GM19372 (cell line): ENCODE measurements at regions not wholly inside any gene's neighbourhood (a gene's known extent, or its start where the extent isn't known, plus 50 kb on each side); places are given as distances from the start of the nearest gene placed in this dataset.
"Not testable (repeated sequence)": the region's sequence is repeated elsewhere in the genome, so short reads cannot be mapped to it uniquely, and the experiment has no call there.

Experiments used
- ATAC-seq: cut with Tn5 transposase; IDR thresholded peaks from one replicate; pipeline ENCODE4 v1.9.1; 2021; ENCODE audit warnings: mild to moderate bottlenecking, low read depth, moderate library complexity; ENCODE audit not compliant: unreplicated experiment

DNA sequence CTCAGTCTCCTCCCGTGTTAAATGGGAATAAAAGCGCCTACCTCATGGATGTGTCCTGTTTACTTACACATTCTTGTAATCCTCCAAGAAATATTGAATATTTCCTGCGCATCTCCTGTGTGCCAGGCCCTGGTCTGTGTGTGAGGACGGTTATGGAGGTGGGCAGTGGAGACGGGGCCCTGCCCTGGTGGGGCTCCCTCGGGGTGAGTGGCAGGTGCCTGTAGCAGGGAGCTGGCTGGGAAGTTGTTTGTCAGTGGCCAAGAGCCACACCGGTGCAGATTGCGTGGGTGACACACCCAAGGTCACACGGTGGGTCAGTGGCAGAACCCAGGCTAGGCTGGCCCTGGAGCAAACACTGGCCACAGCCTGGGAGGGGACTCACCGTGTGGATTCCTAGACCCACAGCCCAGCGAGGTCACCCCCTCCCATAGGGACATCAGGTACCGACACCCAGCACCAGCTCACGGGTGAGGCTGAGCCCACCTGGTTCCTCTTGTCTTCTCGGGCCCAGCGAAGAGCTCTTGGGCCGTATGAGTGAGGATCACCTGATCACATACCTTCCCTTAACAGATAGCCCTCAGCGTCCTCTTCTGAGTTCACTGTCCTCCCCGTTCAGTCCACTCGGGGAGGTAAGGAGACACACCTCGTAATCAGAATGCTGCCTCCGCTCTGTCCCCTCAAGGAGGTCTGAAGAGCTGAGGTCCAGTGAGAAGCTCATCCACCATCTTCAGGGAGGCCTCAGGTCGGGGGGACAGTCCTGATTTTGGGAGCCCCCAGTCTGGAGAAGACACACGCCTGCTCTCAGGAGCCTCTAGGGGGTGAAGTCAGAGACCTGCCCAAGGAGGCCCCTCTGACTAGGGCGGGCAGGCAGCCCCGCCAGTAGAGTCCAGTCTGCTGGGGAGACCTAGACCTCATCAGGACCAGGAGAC, 349.6 kb downstream of the MATN1 start:
- ATAC-seq: no peak

DNA sequence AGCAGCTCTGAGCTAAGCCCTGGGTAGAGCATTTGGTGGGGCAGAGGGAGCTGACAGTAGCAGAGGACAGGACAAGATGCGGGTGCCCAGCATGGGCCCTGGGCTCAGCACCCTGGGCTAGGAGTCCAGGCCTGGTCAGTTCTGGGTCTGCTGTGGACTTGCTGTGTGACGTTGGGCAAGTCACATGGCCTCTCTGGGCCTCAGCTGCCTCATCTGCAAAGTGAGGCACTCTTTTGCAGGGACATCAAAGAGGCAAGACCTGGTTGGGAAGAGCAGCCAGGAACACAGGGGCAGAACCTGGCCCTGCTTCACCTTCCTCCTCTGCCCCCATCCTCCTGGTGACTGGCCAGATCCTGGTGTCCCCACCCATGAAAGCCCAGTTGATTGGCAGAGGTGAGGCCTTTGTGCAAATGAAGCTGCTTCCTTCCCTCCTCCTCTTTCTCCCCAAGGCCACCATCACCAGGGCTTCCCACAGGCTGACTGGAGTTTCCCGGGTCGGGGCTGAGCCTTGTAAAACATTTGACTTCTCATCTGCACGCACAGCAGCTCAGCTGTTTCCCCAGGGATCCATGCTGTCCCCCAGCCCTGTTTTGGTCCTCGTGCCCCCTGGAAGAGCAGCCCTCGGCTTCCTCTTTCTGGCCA, 350.5 kb downstream of the MATN1 start:
- no peak for ATAC-seq

DNA sequence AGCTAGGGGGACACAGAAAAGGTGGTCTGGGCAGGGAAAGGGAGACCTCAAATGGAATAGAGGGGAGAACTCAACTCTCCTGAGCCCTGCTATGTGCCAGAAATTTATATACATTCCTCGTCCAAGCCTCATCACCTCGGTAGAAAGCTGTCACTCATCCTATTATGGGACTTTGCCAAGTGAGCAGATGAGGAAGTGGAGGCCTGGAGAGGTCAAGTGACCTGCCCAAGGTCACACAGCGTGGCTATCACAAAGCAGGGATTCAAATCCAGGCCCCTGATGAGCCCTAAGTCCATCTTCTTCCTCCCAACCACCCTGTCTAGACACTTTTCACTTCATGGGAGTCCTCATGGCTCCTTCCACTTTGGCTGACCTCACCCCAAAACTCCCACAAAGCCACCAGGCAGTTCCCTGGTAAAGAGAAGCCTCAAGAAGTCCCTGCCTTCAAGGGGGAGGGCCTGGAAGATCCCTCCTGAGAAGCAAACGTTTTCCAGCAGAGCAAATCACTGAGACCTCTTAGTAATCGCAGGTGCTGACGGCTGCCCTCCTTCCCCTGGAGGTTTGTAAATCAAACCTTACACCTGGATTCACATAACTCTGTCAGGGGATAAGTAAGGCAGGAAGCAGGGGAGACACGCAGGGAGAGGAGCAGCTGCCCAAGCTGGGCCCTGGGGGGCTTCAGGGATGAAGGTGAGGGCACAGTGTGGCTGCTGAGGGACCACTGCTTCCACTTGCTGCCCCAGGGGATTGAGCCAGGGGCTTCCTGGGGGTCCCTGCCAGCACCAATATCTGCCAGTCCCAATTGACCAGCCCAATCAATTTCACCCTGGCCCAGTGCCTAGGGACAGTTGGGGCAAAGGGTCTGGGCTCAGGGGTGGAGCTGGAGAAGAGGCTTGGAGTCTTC, 351.2 kb downstream of the MATN1 start:
- ATAC-seq: no peak

DNA sequence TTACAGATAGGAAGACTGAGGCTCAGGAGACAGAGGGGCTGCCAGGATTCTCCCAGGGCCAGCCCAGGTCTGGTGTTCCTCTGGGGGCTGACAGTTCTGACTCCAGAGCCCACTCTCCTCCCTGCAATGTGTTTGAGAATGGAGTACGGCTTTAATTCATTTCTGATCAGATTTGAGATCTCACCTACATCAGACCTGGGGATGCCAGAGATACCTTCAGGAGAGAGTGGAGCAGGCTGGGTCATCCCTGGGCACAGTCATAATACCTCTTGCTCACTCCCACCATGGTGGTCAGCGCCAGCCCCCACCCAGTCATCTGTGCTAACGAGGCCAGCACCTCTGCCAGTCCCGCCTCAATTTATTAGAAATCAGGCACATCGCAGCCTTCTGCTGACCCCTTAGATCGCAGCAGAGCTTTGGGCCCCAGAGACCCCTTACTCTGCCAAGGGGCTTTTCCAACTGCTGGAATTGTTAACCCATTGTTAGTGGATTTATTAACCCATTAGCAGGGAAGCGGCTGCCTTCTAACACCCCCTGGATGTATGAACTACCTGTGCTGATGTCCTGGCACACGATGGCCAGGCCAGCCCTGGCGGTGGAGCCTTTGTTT, 352.1 kb downstream of the MATN1 start:
- no peak for ATAC-seq

DNA sequence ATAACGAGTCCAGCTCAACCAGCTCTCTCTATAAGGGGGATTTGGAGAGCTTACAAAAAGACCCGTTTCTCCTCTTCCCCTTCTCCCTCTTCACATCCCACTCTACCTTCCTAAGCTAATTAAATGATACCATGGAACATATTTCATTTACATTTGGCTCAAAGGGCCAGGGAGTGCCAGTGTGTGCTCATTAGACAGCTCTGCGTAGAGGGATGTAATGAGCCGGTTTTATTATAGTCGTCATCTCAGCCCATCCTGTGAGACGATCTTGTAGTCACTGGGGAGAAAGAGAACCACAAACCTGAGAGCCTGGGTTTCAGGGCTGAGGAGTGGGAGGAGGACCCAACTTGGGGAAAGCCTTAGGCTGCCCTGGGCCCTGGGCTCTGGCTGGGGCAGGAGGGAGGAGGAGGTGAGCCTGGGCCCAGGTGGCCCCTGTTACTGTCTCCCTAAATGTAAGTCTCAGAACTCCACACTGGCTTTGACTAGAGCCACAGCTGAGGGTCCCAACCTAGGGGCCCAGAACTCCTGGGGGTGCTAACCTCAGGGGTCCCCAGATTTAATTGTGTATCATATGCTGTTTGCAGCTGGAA, 354.6 kb downstream of the MATN1 start:
- no peak for ATAC-seq

DNA sequence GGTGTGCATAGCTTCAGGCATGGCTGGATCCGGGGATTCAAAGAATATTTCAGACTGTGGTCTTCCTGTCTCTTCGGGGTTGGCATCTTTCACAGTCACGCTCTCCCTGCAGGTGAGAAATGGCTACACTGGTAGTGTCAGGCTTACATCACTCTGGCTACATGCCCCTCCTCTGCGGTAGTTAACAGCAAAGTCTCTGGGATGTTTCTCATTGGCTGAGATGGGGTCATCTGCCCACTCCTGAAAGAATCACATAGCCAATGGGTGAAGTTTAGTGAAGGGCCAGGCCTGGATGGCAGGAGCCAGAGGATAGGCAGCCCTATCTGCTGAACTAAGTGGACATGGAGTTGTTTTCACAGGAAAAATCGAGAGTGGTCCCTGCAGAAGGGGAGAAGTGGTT, 356.5 kb downstream of the MATN1 start:
- ATAC-seq: no peak

DNA sequence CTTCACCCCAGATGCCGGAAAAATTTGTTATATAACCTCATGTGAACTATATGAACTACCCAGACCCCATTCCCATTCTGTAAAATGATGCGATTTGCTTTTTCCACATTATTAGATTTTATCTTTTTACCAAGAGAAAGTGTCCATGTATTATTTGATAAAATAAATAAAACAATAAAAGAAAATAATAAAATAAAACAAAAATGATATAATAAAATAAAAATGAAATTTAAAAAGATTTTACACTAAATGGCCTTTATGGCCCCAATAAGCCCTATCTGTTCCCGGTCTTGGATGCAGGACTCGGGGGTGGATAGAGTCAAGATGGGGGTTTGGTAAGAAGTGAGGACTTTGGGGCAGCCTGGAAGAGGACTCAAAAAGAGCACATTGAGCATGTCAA, 357.2 kb downstream of the MATN1 start:
- ATAC-seq: no peak

DNA sequence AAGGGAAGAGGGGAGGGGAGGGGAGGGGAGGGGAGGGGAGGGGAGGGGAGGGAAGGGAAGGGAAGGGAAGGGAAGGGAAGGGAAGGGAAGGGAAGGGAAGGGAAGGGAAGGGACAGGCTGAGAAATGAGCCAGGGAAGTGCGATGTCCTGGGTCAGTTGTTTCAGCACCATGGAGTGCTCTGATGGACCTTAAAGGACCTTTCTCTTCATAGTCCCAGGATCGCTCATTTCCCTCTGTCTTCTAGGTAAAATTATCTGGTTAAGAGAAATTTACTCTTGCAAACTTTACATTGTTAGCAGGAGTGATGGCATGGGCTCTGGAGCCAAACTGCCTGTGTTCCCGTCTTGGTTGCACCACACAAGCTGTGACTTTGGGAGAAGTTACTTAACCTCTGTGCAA, 357.8 kb downstream of the MATN1 start:
- no peak for ATAC-seq

DNA sequence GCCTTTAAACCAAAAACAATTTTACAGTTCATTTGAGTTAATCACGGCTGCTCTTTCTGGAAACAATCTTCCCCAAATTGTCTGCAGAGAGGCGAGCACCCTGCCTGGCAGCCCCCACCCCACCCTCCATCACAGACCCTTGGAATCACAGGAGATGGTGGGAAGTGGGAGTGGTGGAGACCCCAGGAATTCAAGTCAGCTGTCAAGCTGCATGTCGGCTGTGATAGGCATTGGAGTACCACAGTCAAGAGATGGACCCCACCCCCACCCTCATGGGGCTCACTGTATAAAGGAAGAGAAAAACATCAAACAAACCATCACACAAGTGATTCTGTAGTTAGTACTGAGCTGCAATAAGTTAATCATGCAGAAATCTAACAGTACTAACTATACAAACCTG, 360.4 kb downstream of the MATN1 start:
- ATAC-seq: no peak

DNA sequence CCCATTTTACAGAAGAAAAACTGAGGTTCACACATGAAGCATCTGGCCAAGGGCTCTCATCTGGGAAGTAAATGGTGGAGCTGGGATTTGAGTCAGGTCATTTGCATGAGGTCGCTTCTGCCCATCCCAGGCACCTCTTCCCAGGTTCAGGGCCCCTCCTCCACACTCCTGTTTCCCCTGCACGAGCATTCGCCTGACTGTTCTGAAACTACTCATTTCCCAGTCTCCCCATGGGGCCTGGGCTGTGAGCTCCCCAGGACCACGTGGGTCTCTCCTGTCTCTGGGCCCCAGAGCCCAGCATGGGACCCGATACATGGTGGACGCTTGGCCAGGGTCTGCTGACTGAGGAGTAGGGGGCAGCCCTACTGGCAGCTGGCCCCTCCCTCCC, 360.8 kb downstream of the MATN1 start:
- ATAC-seq: no peak

DNA sequence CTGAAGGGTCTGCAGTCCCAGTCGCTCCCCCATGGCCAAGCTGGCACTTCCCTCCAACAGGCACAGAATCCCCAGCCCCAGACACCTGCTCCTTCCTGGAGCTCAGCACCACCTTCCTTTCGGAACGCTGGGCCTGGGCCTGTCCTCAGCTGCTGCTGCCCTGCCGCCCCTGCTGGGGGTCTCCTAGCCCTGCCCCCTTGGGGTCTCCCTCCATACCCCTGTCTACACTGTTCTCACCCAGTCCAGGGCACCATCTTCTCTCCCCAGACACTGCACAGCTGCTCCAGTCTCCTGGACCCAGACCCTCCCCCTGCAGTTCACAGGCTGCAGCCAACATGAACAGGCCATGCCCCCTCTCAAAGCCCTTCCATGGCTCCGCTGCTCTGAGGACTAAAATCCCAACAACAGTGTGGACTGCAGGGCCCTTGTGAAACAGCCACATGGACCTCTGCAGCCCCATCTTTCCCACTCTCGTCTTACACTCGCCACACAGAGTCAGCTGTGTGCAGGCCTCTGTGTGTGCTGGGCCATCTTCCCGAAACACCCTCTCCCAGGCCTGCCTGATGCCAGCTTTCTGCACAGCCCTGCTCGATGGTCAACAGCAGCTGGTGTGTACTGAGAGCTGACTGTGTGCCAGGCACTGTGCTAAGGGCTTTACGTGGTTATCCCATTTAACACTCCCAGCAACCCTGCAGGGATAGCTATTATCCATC, 361.3 kb downstream of the MATN1 start:
- ATAC-seq: not testable (repeated sequence)

DNA sequence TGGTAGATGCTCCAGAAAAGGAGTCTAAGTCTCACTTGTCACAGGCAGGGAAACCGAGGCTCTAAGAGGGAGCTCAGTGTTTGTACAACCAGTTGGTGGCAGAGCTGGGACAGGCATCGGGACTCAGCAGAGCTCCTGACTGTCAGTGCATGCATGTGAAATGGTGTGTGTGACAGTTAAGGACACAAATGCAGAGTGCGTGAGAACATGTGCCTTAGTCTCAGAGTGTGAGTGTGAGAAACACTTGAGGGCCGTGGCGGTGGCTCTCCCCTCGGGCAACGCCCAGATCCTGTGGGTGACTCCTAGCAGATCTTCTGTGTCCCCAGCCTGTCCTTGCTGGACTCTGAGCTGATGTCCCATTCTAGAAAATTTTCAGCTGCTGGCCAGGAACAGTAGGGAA, 362.6 kb downstream of the MATN1 start:
- no peak for ATAC-seq

DNA sequence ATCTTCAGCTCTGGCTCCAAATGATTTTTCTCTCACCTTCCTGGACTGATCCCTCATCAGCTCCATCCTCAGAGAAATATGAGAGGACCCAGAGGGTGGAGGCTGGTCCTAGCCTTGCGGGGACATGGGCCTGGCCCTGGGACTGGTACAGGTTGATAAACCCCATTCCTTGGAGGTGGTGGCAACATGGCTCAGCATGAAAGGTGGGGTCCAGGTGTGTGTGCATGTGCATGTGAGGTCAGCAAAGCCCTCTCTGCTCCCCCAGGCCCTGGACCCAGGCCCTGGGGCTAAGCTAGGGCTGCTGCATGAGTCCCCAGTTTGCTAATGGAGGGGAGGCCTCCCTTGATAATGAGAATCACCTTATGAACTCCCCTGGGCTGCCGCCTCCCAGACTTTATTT, 363.1 kb downstream of the MATN1 start:
- ATAC-seq: no peak

DNA sequence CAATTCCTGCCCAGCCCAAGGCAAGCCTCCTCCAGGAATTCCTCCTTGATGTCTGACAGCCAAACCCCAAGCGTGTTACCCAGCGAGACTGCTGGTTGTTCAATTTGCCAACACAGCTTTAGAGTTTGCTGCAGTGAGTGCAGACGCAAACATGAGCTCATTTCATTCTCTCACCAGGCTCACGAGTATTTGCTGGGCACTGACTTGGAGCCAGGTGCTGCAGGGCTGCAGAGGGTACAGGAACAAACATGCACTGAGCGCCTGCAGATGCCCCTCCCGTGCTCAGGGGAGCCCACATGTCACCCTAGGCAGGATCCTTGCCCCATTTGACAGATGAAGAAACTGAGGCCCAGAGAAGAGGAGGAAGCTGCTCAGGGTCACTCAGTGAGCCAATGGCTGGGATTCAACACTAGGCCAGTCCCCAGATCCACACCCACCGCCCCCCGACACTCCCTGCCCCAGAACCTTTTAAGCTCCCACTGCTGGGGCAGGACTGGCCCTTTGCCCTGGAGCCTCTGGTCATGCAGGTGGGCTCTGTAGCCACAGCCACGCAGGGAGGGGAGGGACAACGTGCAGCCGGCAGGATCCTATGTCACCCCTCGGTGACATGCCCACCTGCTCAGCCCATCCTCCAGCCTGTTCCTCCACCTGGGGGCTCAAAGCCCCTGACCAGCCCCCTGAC, 363.7 kb downstream of the MATN1 start:
- ATAC-seq: no peak

DNA sequence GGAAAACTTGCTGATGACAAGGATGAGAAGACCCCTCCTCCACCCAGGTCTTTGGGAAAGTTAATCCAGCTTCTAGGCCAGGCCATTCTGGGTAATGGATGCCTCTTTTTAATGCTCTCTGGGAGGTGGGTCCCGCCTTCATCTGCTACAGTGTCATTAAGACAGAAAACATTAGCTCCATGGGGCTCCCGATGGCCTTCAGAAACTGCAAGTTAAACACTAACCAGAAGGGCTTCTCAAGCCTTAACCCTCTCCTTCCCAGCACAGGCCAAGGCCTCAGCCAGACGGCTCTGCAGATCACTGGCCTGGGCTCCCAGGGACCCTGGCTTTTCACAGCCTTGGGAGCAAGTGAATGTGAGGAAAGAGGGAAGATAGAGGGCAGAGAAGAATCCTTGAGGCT, 364.9 kb downstream of the MATN1 start:
- ATAC-seq: no peak

DNA sequence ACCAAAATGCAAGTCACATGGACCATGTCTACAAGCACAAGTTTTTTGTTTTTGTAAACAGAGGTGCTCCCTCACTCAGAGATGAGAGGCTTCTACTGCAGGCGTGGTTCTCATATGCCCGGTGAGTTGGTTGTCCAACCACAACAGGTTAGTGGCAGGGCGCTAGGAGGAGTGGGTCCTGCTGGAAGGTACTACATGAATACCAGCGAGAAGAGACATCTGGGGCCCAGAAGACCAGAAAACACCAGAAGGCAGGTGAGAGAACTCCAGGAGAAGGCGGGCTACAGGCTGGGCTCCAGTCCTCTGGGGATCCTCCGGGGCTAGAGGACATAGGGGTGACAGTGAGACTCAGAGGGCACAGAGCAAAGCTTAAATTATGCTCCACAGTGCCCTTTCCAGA, 366.5 kb downstream of the MATN1 start:
- ATAC-seq: no peak

DNA sequence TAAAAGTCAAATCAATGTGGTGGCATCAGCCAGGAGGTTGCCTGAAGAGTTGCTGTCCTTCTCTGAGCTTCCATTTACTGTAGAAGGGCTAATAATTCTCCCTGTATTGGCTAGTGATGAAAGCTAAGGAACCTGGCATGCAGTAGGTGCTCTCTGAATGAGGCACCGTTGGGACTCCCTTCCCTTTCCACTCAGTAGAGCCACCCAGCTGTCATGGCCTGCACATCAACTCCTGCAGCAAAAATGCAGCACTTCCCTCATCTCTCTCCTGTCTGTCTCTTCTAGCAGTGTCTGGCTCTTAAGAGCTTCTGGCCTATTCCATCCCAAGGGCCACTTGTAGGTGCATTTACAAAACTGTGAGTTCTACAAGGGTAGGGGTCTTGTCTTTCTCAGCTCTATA, 369.0 kb downstream of the MATN1 start:
- no peak for ATAC-seq

DNA sequence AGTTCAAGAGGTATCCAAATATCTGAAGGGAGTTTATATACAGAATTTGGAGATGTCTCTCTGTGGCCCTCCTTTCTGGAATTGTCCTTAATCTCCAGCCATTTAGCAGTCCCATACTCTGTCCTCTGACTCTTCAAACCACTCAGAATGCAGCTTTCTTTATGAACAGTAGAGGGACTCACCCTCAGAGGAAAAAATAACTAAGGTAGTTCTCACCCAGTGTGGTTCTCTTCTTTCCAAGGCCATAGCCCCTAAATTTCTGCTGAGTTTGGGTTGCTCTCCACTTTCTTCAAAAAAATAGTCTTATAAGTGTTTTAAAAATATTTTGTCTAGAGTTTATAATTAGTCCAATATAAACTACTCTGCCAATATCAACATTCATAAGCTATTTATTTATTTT, 369.7 kb downstream of the MATN1 start:
- no peak for ATAC-seq

DNA sequence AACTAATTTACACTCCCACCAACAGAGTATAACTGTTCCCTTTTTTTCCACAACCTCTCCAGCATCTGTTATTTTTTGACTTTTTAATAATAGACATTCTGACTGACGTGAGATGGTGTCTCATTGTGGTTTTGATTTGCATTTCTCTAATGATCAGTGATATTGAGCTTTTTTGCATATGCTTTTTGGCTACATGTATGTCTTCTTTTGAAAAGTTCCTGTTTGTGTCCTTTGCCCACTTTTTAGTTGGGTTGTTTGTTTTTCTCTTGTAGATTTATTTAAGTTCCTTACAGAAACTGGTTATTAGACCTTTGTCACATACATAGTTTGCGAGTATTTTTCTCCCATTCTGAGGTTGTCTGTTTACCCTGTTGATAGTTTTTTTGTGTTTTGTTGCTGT, 375.2 kb downstream of the MATN1 start:
- ATAC-seq: no peak
